ENCODE measurements at regions not wholly inside any gene's neighbourhood (a gene's known extent, or its start where the extent isn't known, plus 50 kb on each side); places are given as distances from the start of the nearest gene placed in this dataset.

GRCh38 chr2:18645315-18645714 is 55.9 kb upstream of the NT5C1B start:
- no peaks in the 10 kb centered on the region for H3K9me3 ChIP-seq
- H3K4me3 ChIP-seq = no peak overlapping the region
- no peaks in the 10 kb centered on the region for H3K4me1 ChIP-seq (ENCODE audit: low read depth)
- ATAC-seq (no peak), DNase-seq (no peak)
- TF ChIP-seq CTCF (IDR thresholded peaks at IDR 0.05) = no peak
- intact Hi-C loops (cut with DNase I, micrococcal nuclease) = no loop called here
- H3K36me3 ChIP-seq (ENCODE audit: low read depth) = no peaks in the 10 kb centered on the region

GRCh38 chr2:18644115-18644462 is 54.7 kb upstream of the NT5C1B start:
- DNase-seq (no peak), ATAC-seq (no peak)
- Histone ChIP-seq H3K4me3 (no peak overlapping the region), H3K36me3 (ENCODE audit: low read depth) (no peaks in the 10 kb centered on the region), H3K4me1 (ENCODE audit: low read depth) (no peaks in the 10 kb centered on the region), H3K9me3 (no peaks in the 10 kb centered on the region)
- intact Hi-C loops (cut with DNase I, micrococcal nuclease) = no loop called here
- TF ChIP-seq CTCF (IDR thresholded peaks at IDR 0.05) = no peak

DNA sequence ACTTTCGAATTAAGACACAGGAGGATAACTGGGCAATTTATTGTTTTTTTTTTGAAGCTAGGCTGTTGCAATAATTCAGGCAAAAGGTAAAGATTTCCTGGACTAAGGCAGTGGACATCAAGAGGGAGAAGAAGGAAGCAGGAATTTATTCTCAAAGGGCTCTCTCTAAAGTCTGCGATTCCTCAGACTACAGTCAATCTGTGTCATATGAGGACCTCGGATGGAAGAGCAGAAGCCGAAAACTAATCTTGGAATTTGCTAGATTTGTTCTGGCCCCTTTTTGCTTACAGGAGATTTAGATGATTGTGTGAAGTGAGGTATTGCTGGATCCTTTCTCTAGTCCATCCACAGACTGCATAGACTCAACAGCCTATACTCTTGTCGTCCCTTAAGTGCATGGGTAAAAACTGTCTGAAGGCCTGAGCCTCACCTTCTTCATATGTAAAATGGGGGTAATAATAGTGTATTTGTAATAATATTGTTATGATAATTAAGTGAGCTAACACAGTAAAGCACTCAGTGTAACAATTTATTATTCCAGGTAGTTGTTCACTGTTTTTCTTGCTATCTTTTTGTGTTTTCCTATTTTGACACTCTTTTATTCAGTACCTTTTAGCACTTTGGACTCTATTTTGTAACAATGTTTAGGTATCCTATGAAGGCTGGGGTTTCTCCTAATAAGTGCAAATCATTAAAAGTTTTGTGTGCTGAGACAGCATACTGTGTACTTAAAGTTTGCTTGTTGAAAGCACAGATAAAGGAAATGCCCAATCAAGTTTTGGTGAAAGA is 54.2 kb upstream of the NT5C1B start:
- no peak for DNase-seq
- Histone ChIP-seq H3K36me3 (ENCODE audit: low read depth) (no peaks in the 10 kb centered on the region), H3K4me1 (ENCODE audit: low read depth) (no peaks in the 10 kb centered on the region), H3K9me3 (no peaks in the 10 kb centered on the region), H3K4me3 (no peak overlapping the region)
- no peak for ATAC-seq
- intact Hi-C loops (cut with DNase I, micrococcal nuclease) = no loop called here
- TF ChIP-seq CTCF (IDR thresholded peaks at IDR 0.05) = no peak

DNA sequence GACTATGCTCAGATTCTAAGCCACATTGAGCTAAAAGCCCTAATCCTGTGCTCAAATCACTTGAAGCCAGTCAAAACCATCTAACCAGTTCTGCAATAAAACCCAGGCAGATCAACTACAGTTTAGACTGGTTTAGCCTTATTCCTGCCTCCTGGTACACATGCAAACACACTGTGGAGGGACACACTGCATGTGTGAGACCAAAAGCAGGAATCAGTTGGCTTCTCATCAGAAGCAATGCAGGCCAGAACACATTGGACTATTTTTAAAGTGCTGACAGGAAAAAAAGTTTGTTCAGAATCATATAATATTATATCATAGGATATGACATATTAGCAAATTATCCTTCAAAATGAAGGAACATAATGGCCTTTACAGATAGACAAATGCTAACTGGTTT is 52.5 kb upstream of the NT5C1B start:
- no peaks in the 10 kb centered on the region for H3K9me3 ChIP-seq
- H3K36me3 ChIP-seq (ENCODE audit: low read depth) = no peaks in the 10 kb centered on the region
- intact Hi-C loops (cut with DNase I, micrococcal nuclease) = no loop called here
- H3K4me3 ChIP-seq = no peak overlapping the region
- H3K4me1 ChIP-seq (ENCODE audit: low read depth) = no peaks in the 10 kb centered on the region
- DNase-seq (no peak), ATAC-seq (no peak)
- no peak for TF ChIP-seq CTCF (IDR thresholded peaks at IDR 0.05)

- no peaks in the 10 kb centered on the region for H3K36me3 ChIP-seq (ENCODE audit: low read depth)
- H3K9me3 ChIP-seq = peaks cover 6% of the 10 kb centered on the region
- H3K4me1 ChIP-seq (ENCODE audit: low read depth) = no peaks in the 10 kb centered on the region
- intact Hi-C loops (cut with DNase I, micrococcal nuclease) = no loop called here
- no peak for TF ChIP-seq CTCF (IDR thresholded peaks at IDR 0.05)
- ATAC-seq (no peak), DNase-seq (no peak)
- no peak overlapping the region for H3K4me3 ChIP-seq
These were observed 50.5 kb upstream of the NT5C1B start for GRCh38 chr2:18639756-18640453.
